ENCODE measurements at regions not wholly inside any gene's neighbourhood (a gene's known extent, or its start where the extent isn't known, plus 50 kb on each side); places are given as distances from the start of the nearest gene placed in this dataset.

GRCh38 chr2:173751245-173751975 lies 213.8 kb downstream of the SP3 start:
- ATAC-seq: no peak
- Histone ChIP-seq H3K27me3 (peaks cover 0 to 8% of the 10 kb centered on the region in 2 donors), H3K4me1 (no peaks in the 10 kb centered on the region), H3K4me3 (no peak overlapping the region), H3K36me3 (no peaks in the 10 kb centered on the region), H3K9me3 (no peaks in the 10 kb centered on the region), H3K27ac (no peak overlapping the region)
- DNase-seq: no peak
- intact Hi-C loops (cut with DNase I): no loop called here
- no peak for TF ChIP-seq CTCF (IDR thresholded peaks at IDR 0.05)

GRCh38 chr2:173752152-173752551 lies 213.0 kb downstream of the SP3 start:
- H3K27ac ChIP-seq: no peak overlapping the region
- H3K4me3 ChIP-seq: no peak overlapping the region
- ATAC-seq: no peak
- no peak for DNase-seq
- no peaks in the 10 kb centered on the region for H3K4me1 ChIP-seq
- intact Hi-C loops (cut with DNase I): no loop called here
- no peak for TF ChIP-seq CTCF (IDR thresholded peaks at IDR 0.05)
- peaks cover 0 to 5% of the 10 kb centered on the region in 2 donors for H3K27me3 ChIP-seq
- H3K9me3 ChIP-seq: no peaks in the 10 kb centered on the region
- H3K36me3 ChIP-seq: no peaks in the 10 kb centered on the region

GRCh38 chr2:173753441-173753840 lies 211.7 kb downstream of the SP3 start:
- Histone ChIP-seq H3K36me3 (no peaks in the 10 kb centered on the region), H3K4me3 (no peak overlapping the region), H3K27me3 (peaks cover 0 to 5% of the 10 kb centered on the region in 2 donors), H3K9me3 (no peaks in the 10 kb centered on the region), H3K4me1 (no peaks in the 10 kb centered on the region), H3K27ac (no peak overlapping the region)
- TF ChIP-seq CTCF (IDR thresholded peaks at IDR 0.05): no peak
- ATAC-seq (no peak), DNase-seq (no peak)
- intact Hi-C loops (cut with DNase I): no loop called here

GRCh38 chr2:173754165-173754564 lies 211.0 kb downstream of the SP3 start:
- intact Hi-C loops (cut with DNase I): no loop called here
- Histone ChIP-seq H3K4me1 (no peaks in the 10 kb centered on the region), H3K4me3 (no peak overlapping the region), H3K27me3 (peaks cover 0 to 5% of the 10 kb centered on the region in 2 donors), H3K36me3 (no peaks in the 10 kb centered on the region), H3K9me3 (no peaks in the 10 kb centered on the region), H3K27ac (no peak overlapping the region)
- TF ChIP-seq CTCF (IDR thresholded peaks at IDR 0.05): no peak
- ATAC-seq (peak; percentile 9), DNase-seq (no peak)

GRCh38 chr2:173754837-173755236 lies 210.3 kb downstream of the SP3 start:
- H3K27ac ChIP-seq: no peak overlapping the region
- H3K9me3 ChIP-seq: no peaks in the 10 kb centered on the region
- ATAC-seq: no peak
- H3K4me1 ChIP-seq: no peaks in the 10 kb centered on the region
- TF ChIP-seq CTCF (IDR thresholded peaks at IDR 0.05): no peak
- intact Hi-C loops (cut with DNase I): no loop called here
- no peak overlapping the region for H3K4me3 ChIP-seq
- DNase-seq: no peak
- H3K36me3 ChIP-seq: no peaks in the 10 kb centered on the region
- H3K27me3 ChIP-seq: peaks cover 0 to 5% of the 10 kb centered on the region in 2 donors

Measured in left lung (tissue), 4 donors.